BE2C (cell line): ENCODE measurements at regions not wholly inside any gene's neighbourhood (a gene's known extent, or its start where the extent isn't known, plus 50 kb on each side); places are given as distances from the start of the nearest gene placed in this dataset.

Experiments used
- DNase-seq: peaks from one replicate; pipeline ENCODE4 v3.0.0-alpha.2; 2020
- H3K27me3 ChIP-seq: fragments of 250-450 bp; sonication (Bioruptor Pico); 2 replicates; pipeline ENCODE4 v1.5.1; 2020; ENCODE audit warnings: mild to moderate bottlenecking
- H3K36me3 ChIP-seq: fragments of 250-450 bp; sonication (Bioruptor Pico); 2 replicates; pipeline ENCODE4 v1.5.1; 2020; ENCODE audit warnings: mild to moderate bottlenecking
- H3K4me1 ChIP-seq: fragments of 250-450 bp; sonication (Bioruptor Pico); 2 replicates; pipeline ENCODE4 v1.5.1; 2020
- H3K4me3 ChIP-seq: 2 replicates; pipeline ENCODE4 v1.5.1; 2011; ENCODE audit warnings: low read depth, low read length
- H3K9me3 ChIP-seq: fragments of 250-450 bp; sonication (Bioruptor Pico); 2 replicates; pipeline ENCODE4 v1.5.1; 2020
- CTCF ChIP-seq: IDR thresholded peaks from 2 replicates; pipeline ENCODE4 v1.5.1; 2012; ENCODE audit warnings: mild to moderate bottlenecking, low read depth, low read length

- Histone ChIP-seq H3K9me3 (no peaks in the 10 kb centered on the region), H3K27me3 (no peaks in the 10 kb centered on the region), H3K4me3 (no peak overlapping the region), H3K4me1 (no peaks in the 10 kb centered on the region), H3K36me3 (no peaks in the 10 kb centered on the region)
- TF ChIP-seq CTCF = no peak
- DNase-seq = no peak
Observed at GRCh38 chr18:28766027-28766426, 589.1 kb upstream of the CDH2 start.

- no peak for TF ChIP-seq CTCF
- DNase-seq = no peak
- H3K36me3 ChIP-seq = no peaks in the 10 kb centered on the region
Observed at GRCh38 chr18:28760299-28760698, 583.4 kb upstream of the CDH2 start.

GRCh38 chr18:28757466-28758008 lies 580.6 kb upstream of the CDH2 start:
- TF ChIP-seq CTCF = no peak
- Histone ChIP-seq H3K4me1 (no peaks in the 10 kb centered on the region), H3K36me3 (no peaks in the 10 kb centered on the region), H3K9me3 (no peaks in the 10 kb centered on the region), H3K27me3 (no peaks in the 10 kb centered on the region), H3K4me3 (no peak overlapping the region)
- DNase-seq = no peak

More at GRCh38 chr18:28760299-28760698, 583.4 kb upstream of the CDH2 start:
- no peaks in the 10 kb centered on the region for H3K9me3 ChIP-seq
- H3K27me3 ChIP-seq = no peaks in the 10 kb centered on the region
- H3K4me1 ChIP-seq = no peaks in the 10 kb centered on the region
- no peak overlapping the region for H3K4me3 ChIP-seq

- Histone ChIP-seq H3K9me3 (no peaks in the 10 kb centered on the region), H3K4me1 (peaks cover 11% of the 10 kb centered on the region), H3K27me3 (no peaks in the 10 kb centered on the region), H3K36me3 (no peaks in the 10 kb centered on the region), H3K4me3 (no peak overlapping the region)
- TF ChIP-seq CTCF = no peak
- DNase-seq = no peak
Observed at GRCh38 chr18:28743115-28743514, 566.2 kb upstream of the CDH2 start.

GRCh38 chr18:28740575-28740974 lies 563.6 kb upstream of the CDH2 start:
- peaks cover 21% of the 10 kb centered on the region for H3K4me1 ChIP-seq

More at GRCh38 chr18:28740575-28740974, 563.6 kb upstream of the CDH2 start:
- Histone ChIP-seq H3K4me3 (no peak overlapping the region), H3K9me3 (no peaks in the 10 kb centered on the region), H3K36me3 (no peaks in the 10 kb centered on the region), H3K27me3 (no peaks in the 10 kb centered on the region)
- no peak for TF ChIP-seq CTCF
- DNase-seq = peak; percentile 35
